ENCODE measurements at regions not wholly inside any gene's neighbourhood (a gene's known extent, or its start where the extent isn't known, plus 50 kb on each side); places are given as distances from the start of the nearest gene placed in this dataset.

DNA sequence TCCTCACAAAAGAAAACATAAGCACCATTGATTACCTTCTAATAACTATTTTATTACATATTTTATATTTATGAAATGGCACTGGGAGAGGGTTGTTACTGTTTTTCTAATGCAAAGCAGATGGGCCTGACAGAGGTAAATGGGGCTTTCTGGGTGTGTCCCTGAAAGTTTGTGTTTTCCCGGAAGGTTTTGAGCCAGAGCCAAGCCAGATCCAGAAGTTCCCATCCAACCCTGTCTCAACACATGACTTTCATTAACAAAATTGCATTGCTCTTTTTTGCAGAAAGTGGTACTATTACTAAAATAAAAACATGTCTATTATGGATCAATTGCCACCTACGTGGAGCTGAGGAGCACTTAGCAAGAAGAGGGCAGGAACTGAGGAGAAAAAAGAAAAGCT, 181.3 kb downstream of the RAB28 start:
- no peaks in the 10 kb centered on the region for H3K36me3 ChIP-seq (ENCODE audit: insufficient read depth)

GRCh38 chr4:13299343-13299742, 184.8 kb downstream of the RAB28 start:
- no peak for TF ChIP-seq CTCF (conservative IDR thresholded peaks at IDR 0.05; ENCODE audit: low read depth, low read length)
- Histone ChIP-seq H4K20me1 (ENCODE audit: insufficient read depth) (no peaks in the 10 kb centered on the region), H3K4me1 (ENCODE audit: low read depth, poor library complexity, severe bottlenecking) (no peaks in the 10 kb centered on the region)

More for the DNA sequence above, 181.3 kb downstream of the RAB28 start:
- no peak for TF ChIP-seq CTCF (conservative IDR thresholded peaks at IDR 0.05; ENCODE audit: low read depth, low read length)
- Histone ChIP-seq H3K4me3 (IDR thresholded peaks at IDR 0.05; ENCODE audit: insufficient read depth, low read depth, low read length) (no peak overlapping the region), H3K79me2 (ENCODE audit: insufficient read depth, low read depth) (no peaks in the 10 kb centered on the region), H3K4me1 (ENCODE audit: low read depth, poor library complexity, severe bottlenecking) (no peaks in the 10 kb centered on the region), H3K27ac (no peak overlapping the region), H3K27me3 (ENCODE audit: insufficient read depth, low read depth) (no peaks in the 10 kb centered on the region), H2AFZ (ENCODE audit: low read depth) (no peak overlapping the region), H3K4me2 (no peak overlapping the region), H4K20me1 (ENCODE audit: insufficient read depth) (no peaks in the 10 kb centered on the region), H3K9ac (no peak overlapping the region)

DNA sequence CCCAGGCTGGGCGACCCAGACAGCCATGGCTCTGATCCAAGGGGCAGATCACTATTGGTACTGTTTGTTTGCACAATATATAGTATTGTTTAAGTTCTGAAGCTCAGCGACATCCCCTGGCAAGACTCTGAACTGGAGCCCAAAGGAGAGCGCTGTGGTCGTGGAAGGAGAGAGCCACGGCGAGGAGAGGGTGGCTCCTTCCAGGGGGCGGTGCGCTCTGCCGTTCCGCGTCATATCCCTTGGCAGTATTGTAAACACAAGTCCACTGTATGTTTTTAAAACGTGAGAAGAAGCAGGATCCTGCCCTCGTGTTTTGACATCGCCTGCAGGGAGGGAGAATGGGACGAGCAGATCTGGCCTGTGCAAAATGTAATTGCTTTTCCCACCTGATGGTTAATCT, 185.5 kb downstream of the RAB28 start:
- H3K4me1 ChIP-seq (ENCODE audit: low read depth, poor library complexity, severe bottlenecking), result no peaks in the 10 kb centered on the region
- H3K9ac ChIP-seq, result no peak overlapping the region
- H3K36me3 ChIP-seq (ENCODE audit: insufficient read depth), result no peaks in the 10 kb centered on the region
- H3K27ac ChIP-seq, result no peak overlapping the region
- no peak overlapping the region for H2AFZ ChIP-seq (ENCODE audit: low read depth)
- no peaks in the 10 kb centered on the region for H3K27me3 ChIP-seq (ENCODE audit: insufficient read depth, low read depth)
- no peak overlapping the region for H3K4me2 ChIP-seq
- no peak overlapping the region for H3K4me3 ChIP-seq (IDR thresholded peaks at IDR 0.05; ENCODE audit: insufficient read depth, low read depth, low read length)
- no peak for TF ChIP-seq CTCF (conservative IDR thresholded peaks at IDR 0.05; ENCODE audit: low read depth, low read length)
- H3K79me2 ChIP-seq (ENCODE audit: insufficient read depth, low read depth), result no peaks in the 10 kb centered on the region
- H4K20me1 ChIP-seq (ENCODE audit: insufficient read depth), result no peaks in the 10 kb centered on the region

More at GRCh38 chr4:13299343-13299742, 184.8 kb downstream of the RAB28 start:
- H3K4me2 ChIP-seq, result no peak overlapping the region
- H3K36me3 ChIP-seq (ENCODE audit: insufficient read depth), result no peaks in the 10 kb centered on the region
- H3K79me2 ChIP-seq (ENCODE audit: insufficient read depth, low read depth), result no peaks in the 10 kb centered on the region
- no peak overlapping the region for H3K9ac ChIP-seq
- no peak overlapping the region for H2AFZ ChIP-seq (ENCODE audit: low read depth)
- H3K27me3 ChIP-seq (ENCODE audit: insufficient read depth, low read depth), result no peaks in the 10 kb centered on the region
- H3K27ac ChIP-seq, result no peak overlapping the region
- H3K4me3 ChIP-seq (IDR thresholded peaks at IDR 0.05; ENCODE audit: insufficient read depth, low read depth, low read length), result no peak overlapping the region

DNA sequence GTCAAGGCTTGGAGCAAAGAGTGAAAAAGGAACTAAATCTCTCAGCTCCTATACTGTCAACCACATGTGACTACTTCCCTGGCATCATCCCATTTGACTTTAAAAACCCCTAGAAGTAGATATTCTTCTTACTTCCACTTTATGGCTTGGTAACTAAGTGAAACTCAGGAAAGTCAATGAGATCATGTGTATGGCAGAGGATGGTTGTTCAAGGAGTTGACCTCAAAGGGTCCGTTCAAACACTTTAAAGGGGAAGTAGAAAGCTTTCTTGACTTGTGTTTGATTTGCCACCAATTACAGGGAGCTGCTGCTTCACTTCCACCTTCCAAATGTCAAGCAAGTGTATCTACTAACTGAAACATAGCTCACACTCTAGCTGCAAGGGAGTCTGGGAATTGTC, 187.2 kb downstream of the RAB28 start:
- no peak for TF ChIP-seq CTCF (conservative IDR thresholded peaks at IDR 0.05; ENCODE audit: low read depth, low read length)
- H3K36me3 ChIP-seq (ENCODE audit: insufficient read depth), result no peaks in the 10 kb centered on the region
- H3K27ac ChIP-seq, result no peak overlapping the region
- no peak overlapping the region for H2AFZ ChIP-seq (ENCODE audit: low read depth)
- H3K27me3 ChIP-seq (ENCODE audit: insufficient read depth, low read depth), result no peaks in the 10 kb centered on the region
- no peaks in the 10 kb centered on the region for H4K20me1 ChIP-seq (ENCODE audit: insufficient read depth)
- H3K4me1 ChIP-seq (ENCODE audit: low read depth, poor library complexity, severe bottlenecking), result no peaks in the 10 kb centered on the region
- no peak overlapping the region for H3K4me2 ChIP-seq
- H3K9ac ChIP-seq, result no peak overlapping the region
- no peaks in the 10 kb centered on the region for H3K79me2 ChIP-seq (ENCODE audit: insufficient read depth, low read depth)
- H3K4me3 ChIP-seq (IDR thresholded peaks at IDR 0.05; ENCODE audit: insufficient read depth, low read depth, low read length), result no peak overlapping the region

All from KMS-11 (cell line).